HepG2 (cell line): ENCODE measurements at regions not wholly inside any gene's neighbourhood (a gene's known extent, or its start where the extent isn't known, plus 50 kb on each side); places are given as distances from the start of the nearest gene placed in this dataset.
"Not testable (repeated sequence)": the region's sequence is repeated elsewhere in the genome, so short reads cannot be mapped to it uniquely, and the experiment has no call there.

Experiments
- ATAC-seq: fragments of 200-7000 bp; cut with Tn5 transposase; 3 replicates; pipeline ENCODE4 v1.9.1; 2020; ENCODE audit warnings: mild to moderate bottlenecking, moderate library complexity
- BruUV-seq: library from RNA; stranded (reverse); fragments of 400-500 nt; replicated peaks from 2 replicates; lab custom pipeline; 2021; lab: Mats Ljungman, UMichigan
- CTCF ChIA-PET: fragments of 300-600 bp; formaldehyde crosslinking; extraction: SDS; loops from one replicate; lab custom pipeline; 2021; ENCODE audit warnings: low total read pairs, inconsistent platforms, low intra/inter-chr PET ratio; lab: Yijun Ruan, JAX
- POLR2A ChIA-PET: fragments of 350-600 bp; sonication (Branson Sonifier 250); formaldehyde crosslinking; loops from one replicate; lab custom pipeline; 2020; ENCODE audit warnings: antibody characterized with exemption, inconsistent platforms; lab: Yijun Ruan, JAX
- DNase-seq: peaks from one replicate; pipeline ENCODE4 v3.0.0-alpha.2; 2015; ENCODE audit warnings: low spot score
- FAIRE-seq: peaks from 3 replicates; lab custom pipeline; 2011; peaks lifted over from hg19 to GRCh38; lab: Jason Lieb, UNC
- H2AFZ ChIP-seq: one replicate; pipeline ENCODE4 v1.6.1; 2011; ENCODE audit warnings: low read length, inconsistent platforms
- H3K27ac ChIP-seq: fragments of 300-600 bp; 3 replicates; pipeline ENCODE4 v1.8.0; 2011; ENCODE audit warnings: mixed run types, mild to moderate bottlenecking, mixed read lengths, low read length, inconsistent platforms; ENCODE audit not compliant: insufficient read depth; ENCODE audit errors: extremely low read length
- H3K27me3 ChIP-seq, 2 experiments: fragments of 200-600 bp in 1 of 2; 2 replicates in 1 of 2; 3 replicates in 1 of 2; pipeline versions ENCODE4 v1.6.0 to v1.8.0; 2011; ENCODE audit warnings: low read length in 2 of 2, mild to moderate bottlenecking in 2 of 2, moderate library complexity in 2 of 2, inconsistent platforms in 1 of 2; ENCODE audit not compliant: insufficient read depth in 2 of 2, control insufficient read depth in 1 of 2
- H3K36me3 ChIP-seq, 2 experiments: fragments of 200-600 bp in 1 of 2; replicated peaks in 1 of 2; 2 replicates in 1 of 2; 3 replicates in 1 of 2; pipeline versions ENCODE4 v1.5.1 to v1.8.0; 2011; ENCODE audit warnings: low read length in 2 of 2, inconsistent platforms in 1 of 2; ENCODE audit not compliant: insufficient read depth in 2 of 2, control insufficient read depth in 1 of 2
- H3K4me1 ChIP-seq: 2 replicates; pipeline ENCODE4 v1.5.1; 2012; ENCODE audit warnings: low read length, inconsistent platforms; ENCODE audit not compliant: insufficient read depth
- H3K4me2 ChIP-seq: 2 replicates; pipeline ENCODE4 v1.6.0; 2011; ENCODE audit warnings: low read depth, low read length, inconsistent platforms
- H3K4me3 ChIP-seq, 3 experiments: fragments of 200-600 bp in 1 of 3; sonication (generic), shearing (Covaris generic) in 1 of 3; replicated peaks in 1 of 3; 2 replicates each; pipeline ENCODE4 v1.5.1; 2011 to 2016; ENCODE audit warnings: low read length in 3 of 3, inconsistent platforms in 2 of 3, low read depth in 2 of 3, mild to moderate bottlenecking in 2 of 3, control low read depth in 1 of 3, mixed read lengths in 1 of 3; ENCODE audit not compliant: insufficient read depth in 1 of 3
- H3K79me2 ChIP-seq: one replicate; pipeline ENCODE4 v1.6.1; 2011; ENCODE audit warnings: low read length, inconsistent platforms; ENCODE audit not compliant: insufficient read depth
- H3K9ac ChIP-seq: 2 replicates; pipeline ENCODE4 v1.6.0; 2011; ENCODE audit warnings: mild to moderate bottlenecking, low read depth, low read length, inconsistent platforms; ENCODE audit not compliant: insufficient read depth
- H3K9me3 ChIP-seq: 2 replicates; pipeline ENCODE4 v1.5.1; 2012; ENCODE audit warnings: mild to moderate bottlenecking, low read length
- H4K20me1 ChIP-seq: 2 replicates; pipeline ENCODE4 v1.6.0; 2011; ENCODE audit warnings: inconsistent platforms, mild to moderate bottlenecking, low read length, moderate library complexity; ENCODE audit not compliant: insufficient read depth
- BORCS8-MEF2B ChIP-seq: sonication (generic); formaldehyde crosslinking; IDR thresholded peaks from 2 replicates; pipeline ENCODE4 v1.8.0; 2022; ENCODE audit warnings: mild to moderate bottlenecking, missing genetic modification reagents
- HNF1A ChIP-seq, 2 experiments: sonication (generic) in 1 of 2; formaldehyde crosslinking in 1 of 2; IDR thresholded peaks; 2 replicates each; pipeline versions ENCODE4 v1.4.0 to v1.6.1; 2016 to 2020; ENCODE audit warnings: borderline replicate concordance in 1 of 2, low read depth in 1 of 2, mild to moderate bottlenecking in 1 of 2, missing genetic modification reagents in 1 of 2
- HNF4A ChIP-seq: sonication (generic); formaldehyde crosslinking; IDR thresholded peaks from 2 replicates; pipeline ENCODE4 v1.4.0; 2020; ENCODE audit warnings: missing genetic modification reagents
- HNRNPL ChIP-seq: fragments of 200-400 bp; formaldehyde crosslinking; IDR thresholded peaks from 2 replicates; pipeline ENCODE4 v1.6.1; 2017; ENCODE audit warnings: mild to moderate bottlenecking, low read depth, low read length
- IRF2 ChIP-seq: IDR thresholded peaks from 2 replicates; pipeline ENCODE4 v1.6.1; 2018; ENCODE audit warnings: missing genetic modification reagents, missing compliant biosample characterization
- MEF2D ChIP-seq: sonication (generic); formaldehyde crosslinking; IDR thresholded peaks from 2 replicates; pipeline ENCODE4 v1.5.1; 2020; ENCODE audit warnings: mild to moderate bottlenecking, missing genetic modification reagents
- SKI ChIP-seq: fragments of 450-650 bp; IDR thresholded peaks from one replicate; pipeline ENCODE4 v1.6.1; 2018; ENCODE audit warnings: mild to moderate bottlenecking; ENCODE audit not compliant: partially characterized antibody
- ZFP90 ChIP-seq: sonication (generic); formaldehyde crosslinking; IDR thresholded peaks from 2 replicates; pipeline ENCODE4 v1.8.0; 2022; ENCODE audit warnings: missing genetic modification reagents, mild to moderate bottlenecking, inconsistent platforms, borderline replicate concordance
- WGBS: methylation state at CpG from one replicate; pipeline ENCODE4 v1.1.6; 2017; ENCODE audit warnings: low lambda C conversion rate; 5-methylcytosine and 5-hydroxymethylcytosine counted together
- in situ Hi-C: cut with HindIII; loops from 2 replicates; pipeline ENCODE4 v1.10.0; 2017; ENCODE audit warnings: low pct_unique_long_range_greater_than_20kb; ENCODE audit not compliant: extremely low pct_ligation_motif_present
- intact Hi-C: fragments of 100-400 bp; cut with micrococcal nuclease; formaldehyde crosslinking; loops from one replicate; pipeline ENCODE4 v1.10.0; 2022; ENCODE audit not compliant: unreplicated experiment

DNA sequence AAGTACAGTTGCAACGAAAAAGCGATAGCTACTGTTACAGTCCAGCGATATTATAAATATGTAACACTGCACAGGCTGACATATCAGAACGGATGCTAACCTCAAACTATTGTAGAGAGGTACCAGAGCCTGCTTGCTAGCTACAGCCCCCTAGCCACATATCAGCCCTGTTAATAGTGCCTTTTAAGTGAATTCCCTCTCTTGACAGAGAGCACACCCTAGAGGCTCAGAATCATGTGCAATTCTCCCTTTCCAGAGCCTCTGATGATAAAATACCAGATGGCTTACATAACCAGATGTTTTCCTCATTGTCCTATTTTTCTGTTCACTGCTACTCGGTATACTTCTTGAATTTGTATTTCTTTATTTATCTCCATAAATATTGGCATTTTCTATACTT is 960.7 kb upstream of the CELF2 start:
- no peaks in the 10 kb centered on the region for H3K27me3 ChIP-seq
- H3K27ac ChIP-seq: no peak overlapping the region
- no peak for DNase-seq
- H2AFZ ChIP-seq: no peak overlapping the region
- H3K9ac ChIP-seq: no peak overlapping the region
- in situ Hi-C loops (no loop called here), intact Hi-C loops (no loop called here)
- no peak for FAIRE-seq
- H3K4me2 ChIP-seq: no peak overlapping the region
- no peak for ATAC-seq
- no peaks in the 10 kb centered on the region for H3K79me2 ChIP-seq
- peaks cover 96% of the 10 kb centered on the region for H3K9me3 ChIP-seq
- no TSS peak for BruUV-seq
- no peaks in the 10 kb centered on the region for H3K4me1 ChIP-seq
- no peaks in the 10 kb centered on the region for H4K20me1 ChIP-seq
- ChIA-PET POLR2A (no interaction called here), CTCF (no interaction called here)
- 2% methylated on average over 5 of the region's 5 CpGs for WGBS
- TF ChIP-seq HNRNPL (no peak), IRF2 (CRISPR knock-in tag) (no peak), HNF4A (CRISPR knock-in tag) (no peak)
- H3K4me3 ChIP-seq: no peak overlapping the region
- no peaks in the 10 kb centered on the region for H3K36me3 ChIP-seq

DNA sequence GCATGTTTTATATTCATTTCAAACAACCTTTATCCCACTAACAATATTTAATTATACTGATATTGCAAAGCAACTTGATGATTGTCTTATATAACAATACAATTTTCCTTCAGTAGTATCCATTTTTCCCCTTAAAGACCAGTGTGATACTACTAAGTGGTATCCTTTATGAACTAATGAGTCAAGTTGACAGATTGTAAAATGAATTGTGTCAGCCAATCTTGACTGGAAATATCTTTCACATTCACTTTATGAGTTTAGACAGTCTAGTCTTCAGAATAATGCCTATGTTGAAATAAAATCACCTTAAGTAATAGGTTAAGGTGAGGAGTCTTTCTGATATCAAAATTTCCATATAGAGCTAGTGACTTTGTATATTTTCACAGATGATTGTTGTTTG is 950.0 kb upstream of the CELF2 start:
- ChIA-PET CTCF (no interaction called here), POLR2A (no interaction called here)
- Histone ChIP-seq H3K9ac (no peak overlapping the region), H3K27ac (no peak overlapping the region), H3K36me3 (no peaks in the 10 kb centered on the region), H3K4me2 (no peak overlapping the region), H3K9me3 (peaks cover 62% of the 10 kb centered on the region), H3K79me2 (no peaks in the 10 kb centered on the region), H4K20me1 (no peaks in the 10 kb centered on the region), H2AFZ (no peak overlapping the region), H3K4me3 (no peak overlapping the region), H3K4me1 (no peaks in the 10 kb centered on the region), H3K27me3 (no peaks in the 10 kb centered on the region)
- BruUV-seq: no TSS peak
- DNase-seq (no peak), FAIRE-seq (no peak), ATAC-seq (no peak)
- in situ Hi-C loops: no loop called here
- TF ChIP-seq ZFP90 (CRISPR knock-in tag): no peak
- no peak for TF ChIP-seq HNF1A (IDR thresholded peaks at IDR 0.05; ENCODE audit: low read depth)
- TF ChIP-seq HNF1A (CRISPR knock-in tag; IDR thresholded peaks at IDR 0.05; ENCODE audit: borderline replicate concordance): no peak
- no peak for TF ChIP-seq SKI
- TF ChIP-seq MEF2D: no peak
- no peak for TF ChIP-seq BORCS8-MEF2B (CRISPR knock-in tag)
- no peak for TF ChIP-seq HNF4A (CRISPR knock-in tag)
- intact Hi-C loops: no loop called here

DNA sequence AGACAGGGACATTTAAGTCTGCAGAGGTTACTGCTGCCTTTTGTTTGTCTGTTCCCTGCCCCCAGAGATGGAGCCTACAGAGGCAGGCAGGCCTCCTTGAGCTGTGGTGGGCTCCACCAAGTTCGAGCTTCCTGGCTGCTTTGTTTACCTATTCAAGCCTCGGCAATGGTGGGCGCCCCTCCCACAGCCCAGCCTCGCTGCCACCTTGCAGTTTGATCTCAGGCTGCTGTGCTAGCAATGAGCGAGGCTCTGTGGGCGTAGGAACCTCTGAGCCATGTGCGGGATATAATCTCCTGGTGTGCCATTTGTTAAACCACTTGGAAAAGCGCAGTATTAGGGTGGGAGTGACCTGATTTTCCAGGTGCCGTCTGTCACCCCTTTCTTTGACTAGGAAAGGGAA is 942.8 kb upstream of the CELF2 start:
- H2AFZ ChIP-seq, H3K36me3 ChIP-seq, in situ Hi-C loops, CTCF ChIA-PET, H3K79me2 ChIP-seq, FAIRE-seq, H3K27me3 ChIP-seq, H3K4me1 ChIP-seq, ATAC-seq, H3K4me3 ChIP-seq, H4K20me1 ChIP-seq, H3K4me2 ChIP-seq, DNase-seq, BruUV-seq, intact Hi-C loops, H3K9ac ChIP-seq, POLR2A ChIA-PET, H3K27ac ChIP-seq: not testable (repeated sequence)
- H3K9me3 ChIP-seq: peaks cover 36% of the 10 kb centered on the region
- 0% methylated on average over 2 of the region's 9 CpGs for WGBS
